T-helper 2 cell (primary cell): ENCODE measurements at regions not wholly inside any gene's neighbourhood (a gene's known extent, or its start where the extent isn't known, plus 50 kb on each side); places are given as distances from the start of the nearest gene placed in this dataset.

Experiments used
- DNase-seq, 5 experiments: peaks; one replicate each; pipeline versions ENCODE4 v3.0.0 to v3.0.0-alpha.2; 2012 to 2022

DNA sequence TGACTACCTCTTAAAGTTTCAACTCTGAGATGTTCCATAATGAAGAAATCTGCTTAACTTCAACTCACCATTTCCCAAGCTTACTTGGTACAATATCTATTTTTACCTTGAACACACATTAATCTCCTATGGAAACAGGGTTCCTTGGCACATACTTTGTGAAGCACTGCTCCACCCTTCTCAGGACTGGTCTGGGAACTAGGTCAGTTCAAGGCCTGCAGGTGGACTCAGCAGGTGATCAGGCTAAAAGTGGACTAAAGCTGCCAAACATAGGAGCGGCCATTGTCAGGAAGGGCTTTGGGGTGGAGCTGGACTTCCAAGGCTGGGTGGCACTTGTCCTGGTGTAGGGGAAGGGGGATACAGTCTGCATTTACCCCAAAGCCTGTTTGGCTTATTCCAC, 202.3 kb downstream of the NUAK1 start:
- no peak for DNase-seq

DNA sequence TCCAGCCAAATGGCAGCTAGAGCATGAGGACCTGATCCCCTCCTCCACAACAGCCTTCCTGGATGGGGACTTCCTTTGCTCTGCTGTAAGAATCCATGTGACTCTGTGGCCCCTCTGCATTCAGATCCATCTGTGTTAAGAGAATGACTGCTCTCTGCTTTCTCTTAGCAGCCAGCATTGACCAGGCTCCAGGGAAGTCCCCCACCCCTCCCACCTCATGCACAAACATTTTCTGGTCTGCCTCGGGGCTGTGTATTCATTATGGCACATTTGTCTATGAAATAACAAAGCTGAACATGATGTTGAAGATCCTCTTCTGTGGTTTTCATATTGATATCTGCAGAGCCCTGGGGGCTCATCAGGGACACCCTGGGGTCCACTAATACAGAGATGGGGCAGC, 201.7 kb downstream of the NUAK1 start:
- no peak for DNase-seq

DNA sequence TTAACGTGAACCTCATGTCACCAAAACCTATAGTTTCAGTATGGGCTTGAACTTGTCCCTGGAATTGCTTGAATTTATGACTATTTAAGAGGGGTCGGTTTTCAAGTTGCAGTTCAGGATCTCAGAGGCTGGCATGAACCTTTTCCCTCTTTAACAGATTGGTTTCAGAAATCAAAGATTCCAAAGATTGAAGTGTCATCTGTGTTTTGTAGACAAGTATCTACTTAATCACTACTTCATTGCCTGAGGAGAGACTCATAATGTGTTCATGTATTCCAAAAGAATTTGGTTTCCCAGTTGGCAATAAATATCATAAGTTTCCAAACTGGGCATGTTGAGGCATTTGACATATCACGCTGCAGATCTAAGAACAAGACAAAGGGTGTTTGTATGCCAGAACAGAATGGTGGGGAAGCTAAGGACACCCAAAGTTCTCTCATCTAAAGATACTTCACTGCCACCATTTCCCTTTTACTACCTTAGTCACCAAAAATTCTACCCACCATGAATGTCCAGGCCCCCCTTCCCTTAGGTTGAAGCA, 199.5 kb downstream of the NUAK1 start:
- no peak for DNase-seq

DNA sequence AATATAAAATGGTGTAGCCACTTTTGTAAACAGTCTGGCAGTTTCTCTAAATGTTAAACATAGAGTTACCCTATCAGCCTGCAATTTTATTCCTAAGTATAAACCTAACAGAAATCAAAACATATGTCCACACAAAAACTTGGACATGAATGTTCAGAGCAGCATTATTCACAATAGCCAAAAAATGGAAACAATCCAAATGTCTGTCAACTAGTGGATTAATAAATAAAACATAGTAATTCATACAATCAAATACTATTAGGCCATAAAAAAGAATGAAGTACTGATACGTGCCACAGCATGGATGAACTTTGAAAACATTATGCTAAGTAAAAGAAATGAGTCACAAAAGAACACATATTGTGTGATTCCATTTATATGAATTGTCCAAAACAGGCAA, 196.5 kb downstream of the NUAK1 start:
- DNase-seq, result no peak

DNA sequence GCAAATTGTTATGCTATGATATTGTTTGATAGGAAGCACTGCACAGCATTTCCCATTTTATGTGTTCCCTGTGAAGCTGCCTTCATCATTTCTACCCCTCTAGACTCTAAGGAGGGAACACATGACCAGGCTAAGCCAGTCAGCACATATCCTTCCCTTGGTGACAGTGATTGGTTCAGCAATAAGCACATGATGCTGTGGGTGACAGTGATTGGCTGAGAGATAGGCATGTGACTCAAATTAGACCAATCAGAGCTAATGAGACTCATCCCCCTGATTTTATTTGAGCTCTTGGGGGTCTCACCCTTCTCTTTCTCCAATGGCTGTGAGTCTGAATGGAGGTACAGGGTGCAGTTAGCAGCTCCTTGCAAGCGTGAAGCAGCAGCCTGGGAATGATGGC, 195.2 kb downstream of the NUAK1 start:
- DNase-seq, result no peak

DNA sequence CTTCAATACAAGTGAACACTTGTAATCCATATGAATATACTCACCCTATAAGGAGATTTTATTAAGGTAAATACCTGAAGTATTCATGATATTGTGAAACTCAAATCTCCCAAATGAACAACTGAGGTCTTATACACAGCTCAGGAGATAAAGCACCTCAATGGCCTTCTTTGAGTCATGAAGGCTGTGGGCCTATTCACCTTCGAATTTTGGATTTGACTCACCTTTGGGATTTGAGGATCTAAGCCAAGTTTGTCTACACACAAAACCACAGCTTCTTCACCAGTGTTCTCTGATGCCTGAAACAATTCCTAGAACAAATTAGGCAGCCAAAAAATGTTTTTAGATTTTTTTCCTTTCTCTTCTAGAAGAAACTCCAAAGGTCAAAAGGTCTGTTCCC, 194.1 kb downstream of the NUAK1 start:
- no peak for DNase-seq

DNA sequence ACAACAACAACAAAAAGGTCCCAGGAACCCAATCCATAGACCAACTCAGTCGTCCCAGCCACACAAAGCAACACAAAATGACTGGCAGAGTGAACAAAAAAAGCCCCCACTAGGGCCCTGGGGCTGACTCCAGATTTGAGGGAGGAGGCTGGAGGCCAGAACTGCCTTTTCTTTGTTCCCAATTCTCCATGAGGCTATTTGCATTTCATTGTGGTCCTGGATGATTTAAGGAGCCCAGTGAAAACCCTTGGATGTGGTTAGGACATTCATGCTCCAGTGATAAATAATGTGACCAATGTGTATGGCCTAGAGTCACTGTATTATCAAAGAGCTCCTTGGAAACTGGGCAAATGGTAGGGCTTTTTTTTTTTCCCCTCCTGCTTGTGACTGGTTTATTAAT, 192.9 kb downstream of the NUAK1 start:
- DNase-seq, result no peak

DNA sequence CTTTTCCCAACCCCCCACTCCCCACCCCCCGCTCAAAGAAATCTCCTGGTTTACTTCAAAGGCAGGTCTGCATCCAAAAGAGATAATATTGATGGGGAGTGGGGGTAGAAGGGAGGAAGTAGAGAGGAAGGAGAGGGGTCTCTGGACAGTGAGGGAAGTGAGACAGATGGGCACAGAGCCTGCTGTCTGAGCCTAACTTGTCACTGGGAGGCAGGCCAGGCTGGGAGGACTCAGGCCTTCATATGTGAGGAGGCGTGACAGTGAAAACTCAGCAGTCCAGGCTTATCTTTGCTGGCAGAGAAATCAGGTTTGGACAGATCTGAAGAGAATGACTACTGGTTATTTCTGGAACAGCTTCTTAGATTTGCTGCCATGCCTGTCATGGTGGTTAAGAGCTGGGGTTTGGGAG, 192.3 kb downstream of the NUAK1 start:
- DNase-seq, result no peak

DNA sequence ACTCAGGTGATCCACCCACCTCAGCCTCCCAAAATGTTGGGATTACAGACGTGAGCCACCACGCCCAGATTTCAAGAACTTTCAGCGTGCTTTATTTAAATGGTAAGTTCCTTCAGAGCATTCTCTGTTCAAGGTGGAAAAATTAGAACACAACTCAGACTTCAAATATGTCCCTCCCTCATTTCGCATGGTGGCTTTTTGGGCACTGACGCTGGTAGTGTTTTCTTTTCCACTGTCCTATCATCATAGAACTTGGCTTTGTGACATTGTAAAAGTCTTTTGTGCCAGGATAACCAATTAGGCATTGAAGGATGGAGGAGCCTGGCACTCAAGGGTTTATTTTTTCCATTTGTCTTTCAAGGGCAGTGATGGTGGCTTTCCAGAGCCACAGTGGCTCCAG, 190.8 kb downstream of the NUAK1 start:
- DNase-seq, result no peak

DNA sequence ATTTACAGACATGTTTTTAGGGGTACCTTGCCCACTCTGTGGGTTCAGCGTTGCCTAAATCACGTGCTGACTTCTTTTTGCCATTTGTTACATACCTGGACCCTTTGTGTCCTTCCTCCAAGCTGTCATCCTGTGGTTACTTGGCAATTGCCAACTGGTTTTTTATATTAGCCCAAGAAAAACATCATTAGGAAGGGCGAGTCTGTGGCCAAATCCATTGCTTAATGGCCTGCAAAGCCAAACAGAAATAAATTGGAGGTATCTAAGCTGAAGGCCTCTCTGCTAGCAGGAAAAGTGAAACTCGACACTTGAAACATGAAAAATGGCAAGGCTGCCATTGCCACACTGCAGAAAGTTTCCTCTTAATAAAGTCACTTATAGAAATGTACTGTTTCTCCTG, 190.4 kb downstream of the NUAK1 start:
- no peak for DNase-seq

DNA sequence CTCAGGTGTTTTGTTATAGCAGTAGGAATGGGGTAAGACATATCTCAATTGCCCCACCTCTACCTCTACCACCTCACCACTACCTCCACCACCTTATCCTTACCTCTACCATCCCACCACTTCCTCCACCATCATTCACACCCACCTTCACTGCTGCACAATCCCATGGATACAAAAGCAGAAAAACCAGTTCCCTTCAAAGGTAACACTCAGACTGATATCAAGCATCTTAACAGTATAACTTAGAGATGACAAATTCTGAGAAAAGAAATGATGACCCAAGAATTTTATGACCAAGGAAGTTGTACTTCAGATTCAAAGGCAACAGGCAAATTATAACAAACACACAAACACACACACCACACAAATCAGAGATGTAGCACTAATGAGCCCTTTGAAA, 189.4 kb downstream of the NUAK1 start:
- no peak for DNase-seq

DNA sequence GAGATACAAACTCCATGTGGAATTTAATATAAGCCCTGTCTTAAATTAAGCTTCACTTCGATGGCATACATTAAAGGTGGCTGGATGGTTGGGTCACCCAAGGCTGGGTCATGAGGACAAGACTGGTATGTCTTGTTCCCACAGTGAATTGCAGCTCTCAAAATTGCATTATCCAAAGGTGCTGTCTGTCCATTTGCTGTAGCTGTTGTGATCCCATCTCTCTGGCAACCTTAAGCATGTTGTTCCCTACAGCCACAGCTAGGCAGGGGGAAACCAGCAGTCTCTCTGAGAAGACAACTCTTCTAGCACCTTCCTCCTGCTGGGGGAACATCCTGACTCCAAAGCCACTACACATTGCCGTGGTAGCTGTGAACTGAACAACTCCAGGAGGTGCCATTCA, 187.0 kb downstream of the NUAK1 start:
- no peak for DNase-seq

DNA sequence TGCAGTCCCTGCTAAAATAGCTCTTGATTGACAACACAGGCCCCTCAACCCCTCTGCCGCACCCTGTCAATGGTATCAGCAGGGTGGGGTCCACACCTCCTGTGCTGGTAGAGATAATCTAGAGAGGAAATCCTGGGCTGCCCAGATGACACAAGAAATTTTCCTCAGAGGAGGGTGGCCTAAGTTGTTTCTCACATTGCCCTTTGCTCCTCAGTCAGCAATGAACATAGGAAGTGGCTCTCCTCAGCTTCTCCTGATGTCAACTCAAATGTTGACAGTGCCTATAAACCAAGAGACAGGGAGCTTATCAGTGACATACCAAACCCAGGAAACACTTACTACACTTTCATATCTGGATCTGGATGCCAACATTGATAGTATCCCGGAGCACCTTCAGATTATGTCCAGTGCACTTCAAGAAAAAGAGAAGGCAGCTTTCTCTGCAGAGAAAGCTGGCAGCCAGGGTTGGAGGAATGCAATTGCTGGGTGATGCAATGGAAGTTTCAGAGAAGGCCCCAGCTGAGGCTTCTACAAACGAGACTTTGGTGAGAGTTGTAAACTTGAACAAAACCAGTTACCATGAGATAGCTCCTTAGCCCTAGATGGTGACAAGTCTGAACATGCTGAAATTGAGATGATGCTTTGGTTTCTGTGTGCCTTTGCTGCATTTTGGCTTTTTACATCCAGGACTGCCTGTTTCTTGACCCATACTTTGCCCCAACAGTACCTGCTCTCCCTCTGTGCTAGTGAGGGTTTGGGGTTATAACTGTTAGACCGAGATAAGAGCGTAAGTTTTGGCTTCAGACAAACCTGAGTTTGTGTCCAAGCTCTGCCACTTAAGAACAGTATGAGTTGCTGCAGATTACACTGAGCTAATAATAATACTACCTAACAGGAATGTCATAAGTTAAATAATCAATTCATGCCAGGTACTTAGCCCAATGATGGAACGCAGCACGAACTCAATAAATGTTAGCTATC, 183.5 kb downstream of the NUAK1 start:
- no peak for DNase-seq

DNA sequence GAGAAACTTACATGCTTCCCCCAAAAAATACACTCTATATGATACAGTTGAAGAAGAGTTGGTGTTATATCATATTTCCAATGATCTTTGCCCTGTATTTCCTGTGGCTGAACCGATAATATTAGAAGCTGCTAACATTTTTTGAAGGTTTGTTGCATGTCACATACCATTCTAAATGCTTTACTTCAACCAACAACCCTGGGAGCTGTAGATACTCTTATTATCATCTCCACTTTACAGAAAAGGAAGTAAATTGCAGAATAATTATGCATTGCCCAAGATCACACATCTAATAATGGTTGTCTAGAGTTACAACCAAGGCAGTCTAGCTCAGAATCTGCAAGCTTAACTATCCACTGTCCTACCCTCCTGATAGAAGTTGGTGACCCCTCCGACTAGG, 182.8 kb downstream of the NUAK1 start:
- no peak for DNase-seq

DNA sequence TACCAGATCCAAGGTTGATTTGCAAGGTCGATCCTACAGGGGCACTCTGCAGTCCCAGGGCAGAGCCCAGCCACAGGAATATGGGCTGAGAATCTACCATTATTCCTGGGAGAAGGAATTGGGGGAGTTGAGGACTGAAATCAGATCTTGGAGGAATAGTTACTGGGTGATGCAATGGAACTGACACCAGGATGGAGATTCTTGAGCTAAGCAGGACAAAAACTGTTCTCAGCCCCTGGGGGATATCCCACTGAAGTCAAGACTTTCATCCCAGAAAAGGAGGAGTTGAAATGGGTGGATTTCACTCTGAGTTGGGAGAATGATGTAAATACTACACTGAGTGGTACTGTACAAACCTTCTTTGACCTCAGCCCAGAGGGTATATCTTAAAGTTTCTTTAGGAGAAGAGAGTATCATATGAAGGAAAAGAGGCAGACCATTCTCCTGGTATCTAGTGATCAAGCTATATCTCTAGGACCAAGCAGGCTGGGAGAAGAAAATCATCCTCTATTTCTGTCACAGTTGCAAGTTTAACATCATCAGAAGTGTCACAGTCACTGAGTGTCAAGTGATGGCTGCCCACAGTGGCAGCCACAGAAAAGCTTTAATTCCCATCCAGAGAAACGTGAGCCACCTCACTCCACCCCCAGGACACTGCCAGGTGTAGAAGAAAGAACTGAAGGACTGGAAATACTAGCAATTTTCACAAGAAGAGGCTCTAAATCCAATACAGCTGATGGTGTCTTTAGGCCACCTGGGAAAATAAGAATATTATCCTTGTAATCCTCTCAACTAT, 181.9 kb downstream of the NUAK1 start:
- no peak for DNase-seq

DNA sequence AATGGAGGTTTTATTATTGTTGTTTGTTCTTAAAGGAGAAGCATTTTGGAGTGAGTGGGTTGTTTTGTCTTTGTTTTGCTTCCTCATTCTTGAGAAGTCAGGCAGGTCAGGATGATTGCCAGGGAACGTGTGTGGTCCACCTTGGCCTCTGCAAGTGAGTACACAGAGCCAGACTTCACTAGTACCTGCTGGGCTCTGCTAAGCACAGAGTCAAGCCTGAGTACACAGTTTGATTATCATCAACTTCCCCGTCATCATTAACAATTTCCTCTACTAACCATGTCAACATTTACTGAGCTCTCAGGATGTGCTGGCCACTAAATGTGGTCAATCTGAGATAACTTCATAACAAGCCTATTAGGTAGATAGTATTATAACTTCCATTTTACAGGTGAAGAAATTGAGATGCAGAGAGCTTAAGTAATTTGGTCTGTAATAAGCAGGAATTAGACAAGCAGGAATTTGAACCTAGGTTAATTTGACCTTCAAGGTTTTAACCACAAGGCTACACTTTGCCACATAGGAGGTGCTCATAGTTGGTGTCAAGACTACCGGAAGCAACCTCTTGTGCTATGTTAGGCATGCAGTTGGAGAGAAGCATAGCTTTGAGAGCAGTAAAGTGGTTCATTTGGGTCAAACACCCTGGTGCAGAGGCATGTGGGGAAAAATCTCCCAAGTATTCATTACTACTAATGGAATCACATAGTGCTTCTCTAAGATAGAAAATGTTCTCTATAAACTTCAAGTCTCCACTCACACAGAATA, 178.3 kb downstream of the NUAK1 start:
- peak in 1 of 5 experiments; percentile 9 for DNase-seq

DNA sequence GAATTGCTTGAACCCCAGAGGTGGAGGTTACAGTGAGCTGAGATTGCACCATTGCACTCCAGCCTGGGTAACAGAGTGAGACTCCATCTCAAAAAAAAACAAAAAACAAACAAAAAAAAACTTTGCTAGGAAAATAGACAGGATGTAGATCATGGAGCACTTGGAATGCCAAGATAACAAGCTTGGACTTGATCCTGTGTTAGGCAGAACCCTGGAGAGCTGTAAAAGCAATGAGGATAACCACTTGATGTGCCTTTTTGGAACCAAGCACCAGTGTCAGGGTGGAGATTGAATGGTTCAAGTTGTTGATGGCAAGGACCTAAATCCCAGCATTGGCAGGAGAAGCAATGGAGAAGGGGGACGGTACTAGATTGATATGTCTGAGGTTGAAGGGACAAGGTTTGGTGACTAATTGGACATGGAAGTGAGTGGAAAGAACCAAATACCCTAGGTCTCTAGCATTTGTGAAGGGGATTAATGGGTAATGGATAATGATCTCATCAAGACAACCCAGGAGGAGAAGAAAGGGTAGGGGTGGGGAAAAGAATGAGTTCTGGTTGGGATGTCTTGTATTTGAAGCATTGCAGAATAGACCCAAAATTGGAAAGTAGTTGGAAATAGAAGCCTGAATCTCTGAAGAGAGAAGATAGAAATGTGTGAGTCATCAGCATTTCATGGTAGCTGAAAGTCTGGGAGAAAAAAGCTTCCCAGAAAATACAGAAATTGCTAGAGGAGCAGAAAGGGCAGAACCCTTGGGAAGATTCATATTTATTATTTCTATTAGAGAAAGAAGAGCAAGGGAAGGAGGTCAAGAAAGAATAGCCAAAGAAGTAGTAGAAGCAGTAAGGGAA, 176.7 kb downstream of the NUAK1 start:
- DNase-seq, result no peak

DNA sequence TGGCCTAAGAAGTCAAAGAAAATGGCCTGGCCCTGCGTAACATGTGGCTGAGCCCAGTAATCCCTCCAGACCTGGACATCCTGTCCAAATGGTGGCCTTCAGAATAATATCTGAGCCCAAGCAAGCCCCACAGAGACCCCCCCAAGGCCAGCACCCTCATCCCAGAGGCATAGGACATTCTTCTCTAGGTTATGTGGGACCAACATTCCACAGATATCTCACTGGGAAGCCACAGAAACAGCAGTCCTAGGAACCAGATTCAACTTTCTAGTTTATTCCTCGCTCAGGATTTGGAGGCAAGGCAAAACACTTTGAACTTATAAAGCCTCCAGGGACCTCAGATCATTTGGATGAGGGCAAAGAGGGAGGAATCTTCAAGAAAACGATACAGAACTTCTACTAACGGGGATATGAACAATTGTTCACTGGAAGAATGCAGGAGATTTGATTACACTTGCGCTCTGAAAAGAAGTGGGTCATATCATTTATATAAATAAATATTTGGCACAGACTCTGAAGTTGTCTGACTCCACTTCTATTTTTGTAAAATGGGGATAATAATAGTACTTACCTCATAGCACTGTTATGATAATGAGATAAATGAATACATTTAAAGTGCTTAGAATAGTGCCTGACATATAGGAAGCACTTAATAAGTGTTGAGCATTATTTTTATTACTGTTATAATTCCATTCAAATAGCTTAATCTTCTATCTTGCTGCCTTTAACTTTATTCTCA, 171.5 kb downstream of the NUAK1 start:
- no peak for DNase-seq

DNA sequence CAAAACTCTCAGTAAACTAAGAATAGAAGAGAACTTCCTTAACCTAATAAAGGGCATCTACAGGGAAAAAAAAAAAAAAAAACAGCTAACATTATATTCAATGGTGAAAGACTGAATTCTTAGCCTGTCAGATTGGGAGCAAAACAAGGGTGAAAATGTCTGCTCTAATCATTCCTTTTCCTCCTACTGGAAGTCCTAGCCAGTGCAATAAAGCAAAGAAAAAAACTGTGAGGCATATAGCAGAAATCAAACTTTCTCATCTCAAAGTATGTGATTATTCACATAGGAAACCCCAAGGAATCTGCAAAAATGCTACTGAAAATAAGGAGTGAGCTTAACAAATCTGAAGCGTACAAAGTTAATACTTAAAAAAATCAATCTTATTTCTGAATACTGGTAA, 170.7 kb downstream of the NUAK1 start:
- DNase-seq, result no peak

DNA sequence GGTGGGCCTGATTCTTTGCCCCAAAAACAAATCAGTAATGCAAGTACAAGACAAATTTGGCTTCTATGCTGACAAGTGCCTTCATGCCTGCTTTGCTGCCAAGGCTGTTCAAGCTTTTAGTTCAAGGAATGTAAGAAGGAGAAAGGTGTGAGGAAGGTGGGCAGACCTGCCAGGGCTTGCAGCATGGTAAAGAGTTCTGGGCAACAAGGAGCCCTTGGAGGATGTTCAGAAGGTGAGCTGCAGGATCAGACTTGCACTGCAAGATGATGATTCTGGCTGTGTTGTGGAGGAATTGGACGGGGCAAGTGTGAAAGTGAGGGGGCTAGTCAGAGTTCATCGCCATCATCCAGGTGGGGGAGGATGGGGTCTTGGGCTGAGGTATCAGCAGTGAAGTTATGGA, 167.9 kb downstream of the NUAK1 start:
- no peak for DNase-seq

DNA sequence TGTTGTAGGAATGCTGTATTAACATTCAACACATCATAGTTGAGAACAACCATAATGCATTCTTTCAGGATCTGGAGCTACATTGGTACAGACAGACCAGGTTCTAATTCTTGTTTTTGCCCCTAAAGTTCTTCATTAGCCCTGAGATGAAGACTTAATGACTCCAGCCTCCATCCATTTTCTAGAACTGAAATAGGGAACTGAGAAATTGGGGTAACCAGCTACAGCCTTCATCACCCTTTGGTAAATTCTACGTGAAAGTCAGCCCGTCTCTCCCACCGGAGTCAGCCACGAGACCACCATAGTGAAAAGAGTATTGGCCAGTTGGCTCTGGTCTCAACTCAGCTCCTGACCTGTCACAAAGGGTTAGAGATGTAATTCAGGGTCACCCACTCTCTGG, 164.0 kb downstream of the NUAK1 start:
- no peak for DNase-seq
